GM12878 (cell line): ENCODE measurements at regions not wholly inside any gene's neighbourhood (a gene's known extent, or its start where the extent isn't known, plus 50 kb on each side); places are given as distances from the start of the nearest gene placed in this dataset.

Source experiments
- ATAC-seq: fragments of 200-7000 bp; cut with Tn5 transposase; 3 replicates; pipeline ENCODE4 v1.9.1; 2020; ENCODE audit warnings: mild to moderate bottlenecking, moderate library complexity
- BruUV-seq: library from RNA; stranded (reverse); fragments of 400-500 nt; replicated peaks from 2 replicates; lab custom pipeline; 2021; lab: Mats Ljungman, UMichigan
- CTCF ChIA-PET: fragments of 300-600 bp; sonication (Branson Sonifier 250); formaldehyde crosslinking; extraction: SDS; loops from one replicate; lab custom pipeline; 2021; ENCODE audit warnings: inconsistent platforms; lab: Yijun Ruan, JAX
- POLR2A ChIA-PET: fragments of 350-600 bp; formaldehyde crosslinking; extraction: SDS; loops from one replicate; lab custom pipeline; 2021; ENCODE audit warnings: inconsistent platforms; lab: Charles Lee
- RAD21 ChIA-PET: fragments of 300-600 bp; sonication (Branson Sonifier 250); formaldehyde crosslinking; loops from one replicate; lab custom pipeline; 2023; ENCODE audit warnings: antibody characterized with exemption; ENCODE audit not compliant: unreplicated experiment; lab: Charles Lee
- SMC1A ChIA-PET: fragments of 300-600 bp; sonication (Branson Sonifier 250); formaldehyde crosslinking; loops from one replicate; lab custom pipeline; 2023; ENCODE audit not compliant: unreplicated experiment, uncharacterized antibody; lab: Charles Lee
- DNase-seq: peaks from one replicate; pipeline ENCODE4 v3.0.0-alpha.2; 2011; ENCODE audit warnings: low read depth, low spot score
- FAIRE-seq: peaks from 3 replicates; lab custom pipeline; 2011; peaks lifted over from hg19 to GRCh38; lab: Jason Lieb, UNC
- H2AFZ ChIP-seq: 2 replicates; pipeline ENCODE4 v1.6.0; 2011; ENCODE audit warnings: low read depth, low read length, control low read depth; ENCODE audit not compliant: control insufficient read depth
- H3K27ac ChIP-seq: 2 replicates; pipeline ENCODE4 v1.5.1; 2011; ENCODE audit warnings: control low read depth; ENCODE audit not compliant: control insufficient read depth, insufficient read depth
- H3K27me3 ChIP-seq, 2 experiments: replicated peaks in 1 of 2; 2 replicates each; pipeline versions ENCODE4 v1.6.0 to v1.6.1; 2011; ENCODE audit warnings: low read length in 1 of 2; ENCODE audit not compliant: control insufficient read depth in 2 of 2, insufficient read depth in 2 of 2
- H3K36me3 ChIP-seq, 2 experiments: 2 replicates each; pipeline ENCODE4 v1.5.1; 2011; ENCODE audit warnings: low read length in 1 of 2; ENCODE audit not compliant: control insufficient read depth in 2 of 2, insufficient read depth in 2 of 2
- H3K4me1 ChIP-seq: 2 replicates; pipeline ENCODE4 v1.6.1; 2011; ENCODE audit warnings: mild to moderate bottlenecking, low read length, moderate library complexity, mixed read lengths; ENCODE audit not compliant: control insufficient read depth, insufficient read depth
- H3K4me2 ChIP-seq: 2 replicates; pipeline ENCODE4 v1.6.0; 2011; ENCODE audit warnings: control low read depth; ENCODE audit not compliant: control insufficient read depth, insufficient read depth
- H3K4me3 ChIP-seq: fragments of 200-600 bp; sonication (generic); 2 replicates; pipeline ENCODE4 v1.5.1; 2016
- H3K79me2 ChIP-seq: 2 replicates; pipeline ENCODE4 v1.6.0; 2011; ENCODE audit warnings: low read length; ENCODE audit not compliant: control insufficient read depth, insufficient read depth
- H3K9ac ChIP-seq: 2 replicates; pipeline ENCODE4 v1.8.0; 2011; ENCODE audit warnings: low read length, control low read depth, mixed read lengths; ENCODE audit not compliant: control insufficient read depth, insufficient read depth
- H3K9me3 ChIP-seq: replicated peaks from 3 replicates; pipeline ENCODE4 v1.5.1; 2011; ENCODE audit warnings: mild to moderate bottlenecking, low read length; ENCODE audit not compliant: control insufficient read depth, insufficient read depth
- H4K20me1 ChIP-seq: 2 replicates; pipeline ENCODE4 v1.6.0; 2011; ENCODE audit not compliant: control insufficient read depth, insufficient read depth
- CHD2 ChIP-seq: IDR thresholded peaks from 2 replicates; pipeline ENCODE4 v1.6.1; 2011; ENCODE audit warnings: low read depth, low read length, improper control_type of control experiment, borderline replicate concordance
- FOXK2 ChIP-seq: fragments of 450-650 bp; IDR thresholded peaks from 2 replicates; pipeline ENCODE4 v1.6.1; 2017; ENCODE audit warnings: mild to moderate bottlenecking, moderate library complexity
- JUNB ChIP-seq: IDR thresholded peaks from 2 replicates; pipeline ENCODE4 v1.6.1; 2016; ENCODE audit warnings: antibody characterized with exemption, mild to moderate bottlenecking
- KAT2A ChIP-seq: conservative IDR thresholded peaks from 2 replicates; pipeline ENCODE4 v1.6.1; 2011; ENCODE audit warnings: low read depth, low read length; ENCODE audit not compliant: control insufficient read depth
- KLF5 ChIP-seq: fragments of 450-650 bp; IDR thresholded peaks from 2 replicates; pipeline ENCODE4 v1.6.1; 2014; ENCODE audit warnings: mild to moderate bottlenecking; ENCODE audit not compliant: partially characterized antibody
- RB1 ChIP-seq: fragments of 450-650 bp; formaldehyde crosslinking; IDR thresholded peaks from 2 replicates; pipeline ENCODE4 v1.6.1; 2017; ENCODE audit warnings: mild to moderate bottlenecking, borderline replicate concordance
- REST ChIP-seq: IDR thresholded peaks from 2 replicates; pipeline ENCODE4 v1.6.1; 2012; ENCODE audit warnings: mild to moderate bottlenecking, low read depth, low read length
- RUNX3 ChIP-seq: IDR thresholded peaks from 2 replicates; pipeline ENCODE4 v1.6.1; 2012; ENCODE audit warnings: low read length, inconsistent platforms
- SIN3A ChIP-seq: IDR thresholded peaks from 2 replicates; pipeline ENCODE4 v1.6.1; 2012; ENCODE audit warnings: low read depth, low read length, improper control_type of control experiment
- SKIL ChIP-seq: fragments of 450-650 bp; IDR thresholded peaks from 2 replicates; pipeline ENCODE4 v1.6.1; 2017; ENCODE audit warnings: mild to moderate bottlenecking, low read depth, inconsistent platforms; ENCODE audit not compliant: poor library complexity, severe bottlenecking
- SREBF1 ChIP-seq: IDR thresholded peaks from 2 replicates; pipeline ENCODE4 v1.6.1; 2012; ENCODE audit warnings: mild to moderate bottlenecking, low read length
- STAT1 ChIP-seq: fragments of 450-650 bp; conservative IDR thresholded peaks from 2 replicates; pipeline ENCODE4 v1.6.1; 2014; ENCODE audit warnings: antibody characterized with exemption, mild to moderate bottlenecking
- WGBS: methylation state at CpG from one replicate; pipeline ENCODE4 v1.1.6; 2016; ENCODE audit warnings: low lambda C conversion rate; ENCODE audit not compliant: insufficient replicate concordance, insufficient coverage; ENCODE audit errors: missing lambda C conversion rate; 5-methylcytosine and 5-hydroxymethylcytosine counted together
- in situ Hi-C: fragments of 300-500 bp; cut with MboI; formaldehyde crosslinking; loops from 9 replicates; pipeline ENCODE4 v1.14.3; 2018; ENCODE audit warnings: mixed read lengths
- intact Hi-C: fragments of 100-400 bp; cut with micrococcal nuclease; formaldehyde crosslinking; loops from one replicate; pipeline ENCODE4 v1.14.2; 2022; ENCODE audit not compliant: unreplicated experiment

- H3K27ac ChIP-seq: no peak overlapping the region
- no peak for DNase-seq
- ChIA-PET SMC1A (interaction anchor here (0.6 to 1.3 kb wide), 2 partner anchors 15 to 209 kb away, joined by 3 to 4 read pairs; no protein-coding TSS in a partner anchor), POLR2A (no interaction called here), CTCF (no interaction called here)
- 38% methylated on average over 3 of the region's 3 CpGs for WGBS
- in situ Hi-C loops: no loop called here
- no peaks in the 10 kb centered on the region for H4K20me1 ChIP-seq
- H3K4me3 ChIP-seq: no peak overlapping the region
- H3K79me2 ChIP-seq: no peaks in the 10 kb centered on the region
- H3K4me2 ChIP-seq: peak overlapping the region; percentile 53
- FAIRE-seq: no peak
- peaks cover 21% of the 10 kb centered on the region for H3K4me1 ChIP-seq
- H2AFZ ChIP-seq: no peak overlapping the region
- H3K9me3 ChIP-seq: no peaks in the 10 kb centered on the region
- peak; percentile 31; the same call in 1 of the 2 replicates for TF ChIP-seq RUNX3
- TF ChIP-seq KLF5: no peak
- no peak for TF ChIP-seq FOXK2
- TF ChIP-seq KAT2A: no peak
- no peak for TF ChIP-seq CHD2
- TF ChIP-seq, all 136 proteins: peak for 1
- no TSS peak for BruUV-seq
- intact Hi-C loops: loop anchor here (5.0 kb wide), 1 partner anchor 81 kb away; no protein-coding TSS in a partner anchor
- Histone ChIP-seq H3K36me3 (no peaks in the 10 kb centered on the region), H3K27me3 (no peaks in the 10 kb centered on the region), H3K9ac (no peak overlapping the region)
- no peak for ATAC-seq
- RAD21 ChIA-PET: no interaction called here
Measured at GRCh38 chr9:96135753-96136290, 166.2 kb downstream of the HSD17B3 start.

GRCh38 chr9:96135076-96135752 lies 166.8 kb downstream of the HSD17B3 start:
- Histone ChIP-seq H3K9me3 (no peaks in the 10 kb centered on the region), H3K27me3 (no peaks in the 10 kb centered on the region), H3K79me2 (no peaks in the 10 kb centered on the region), H3K4me3 (no peak overlapping the region), H3K27ac (no peak overlapping the region), H3K4me2 (peak overlapping the region; percentile 53), H2AFZ (no peak overlapping the region), H3K36me3 (no peaks in the 10 kb centered on the region), H3K9ac (no peak overlapping the region), H4K20me1 (no peaks in the 10 kb centered on the region), H3K4me1 (peaks cover 21% of the 10 kb centered on the region)
- POLR2A ChIA-PET: no interaction called here
- CTCF ChIA-PET: no interaction called here
- RAD21 ChIA-PET: no interaction called here
- peak; percentile 38 for FAIRE-seq
- no peak for ATAC-seq
- in situ Hi-C loops: no loop called here
- intact Hi-C loops: loop anchor here (5.0 kb wide), 1 partner anchor 82 kb away; no protein-coding TSS in a partner anchor
- no peak for DNase-seq
- WGBS: 32% methylated on average over 9 of the region's 9 CpGs
- no TSS peak for BruUV-seq
- SMC1A ChIA-PET: interaction anchor here (1.3 kb wide), 1 partner anchor 16 kb away, joined by 4 read pairs; no protein-coding TSS in a partner anchor
- TF ChIP-seq SIN3A (no peak), SREBF1 (no peak), STAT1 (no peak), SKIL (no peak), REST (no peak), JUNB (no peak), RB1 (no peak)
